D721Med (cell line): ENCODE measurements at regions not wholly inside any gene's neighbourhood (a gene's known extent, or its start where the extent isn't known, plus 50 kb on each side); places are given as distances from the start of the nearest gene placed in this dataset.

Experiments used
- DNase-seq: peaks from one replicate; pipeline ENCODE4 v3.0.0; 2011; ENCODE audit warnings: low spot score; ENCODE audit not compliant: insufficient read length
- FAIRE-seq: peaks from 2 replicates; lab custom pipeline; 2011; peaks lifted over from hg19 to GRCh38; lab: Jason Lieb, UNC
- CTCF ChIP-seq: IDR thresholded peaks from 2 replicates; pipeline ENCODE4 v1.5.1; 2012; ENCODE audit warnings: mild to moderate bottlenecking, control low read depth; ENCODE audit not compliant: insufficient read depth; ENCODE audit errors: missing control alignments

GRCh38 chr16:85369060-85369459, 244.1 kb upstream of the GSE1 start:
- DNase-seq (no peak), FAIRE-seq (no peak)

GRCh38 chr16:85369741-85370528, 243.2 kb upstream of the GSE1 start:
- TF ChIP-seq CTCF = peak; percentile 60
- FAIRE-seq = no peak
- DNase-seq = peak; percentile 48

More at GRCh38 chr16:85369060-85369459, 244.1 kb upstream of the GSE1 start:
- TF ChIP-seq CTCF = no peak

GRCh38 chr16:85370543-85370880, 242.6 kb upstream of the GSE1 start:
- no peak for FAIRE-seq
- no peak for DNase-seq
- no peak for TF ChIP-seq CTCF

GRCh38 chr16:85370881-85371651, 242.1 kb upstream of the GSE1 start:
- no peak for FAIRE-seq
- no peak for TF ChIP-seq CTCF
- DNase-seq = no peak

- DNase-seq = no peak
- no peak for TF ChIP-seq CTCF
- no peak for FAIRE-seq
These were observed 241.2 kb upstream of the GSE1 start for GRCh38 chr16:85371948-85372347.

GRCh38 chr16:85372627-85373372, 240.3 kb upstream of the GSE1 start:
- FAIRE-seq = no peak
- DNase-seq = no peak
- no peak for TF ChIP-seq CTCF
